ENCODE measurements at regions not wholly inside any gene's neighbourhood (a gene's known extent, or its start where the extent isn't known, plus 50 kb on each side); places are given as distances from the start of the nearest gene placed in this dataset.

DNA sequence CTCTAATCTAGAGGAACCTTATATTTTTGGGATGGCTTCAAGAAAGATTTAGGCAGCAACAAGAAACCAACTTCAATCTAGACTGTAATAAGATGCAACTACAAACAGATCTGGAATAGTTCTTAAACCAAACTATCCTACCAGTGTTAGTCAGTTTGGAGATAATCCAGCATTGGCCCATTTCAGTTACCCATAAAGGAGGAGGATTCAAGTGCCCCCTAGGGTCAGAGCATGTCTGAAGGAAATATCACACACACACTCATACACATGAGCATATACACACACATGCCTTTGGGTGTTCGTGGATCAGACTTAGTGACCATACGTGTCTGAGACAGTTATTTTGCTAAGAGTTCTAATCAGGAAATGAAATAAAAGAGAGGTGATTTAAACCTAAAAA lies 261.2 kb downstream of the ADAMTS20 start:
- WGBS, 2 donors: 91 to 92% methylated on average over 2 of the region's 2 CpGs
- H3K36me3 ChIP-seq: no peaks in the 10 kb centered on the region
- DNase-seq: no peak
- no peak overlapping the region for H3K4me3 ChIP-seq
- no peak for TF ChIP-seq EP300 (IDR thresholded peaks at IDR 0.05)
- no peak for TF ChIP-seq POLR2A (IDR thresholded peaks at IDR 0.05)
- TF ChIP-seq, protein P1, sequence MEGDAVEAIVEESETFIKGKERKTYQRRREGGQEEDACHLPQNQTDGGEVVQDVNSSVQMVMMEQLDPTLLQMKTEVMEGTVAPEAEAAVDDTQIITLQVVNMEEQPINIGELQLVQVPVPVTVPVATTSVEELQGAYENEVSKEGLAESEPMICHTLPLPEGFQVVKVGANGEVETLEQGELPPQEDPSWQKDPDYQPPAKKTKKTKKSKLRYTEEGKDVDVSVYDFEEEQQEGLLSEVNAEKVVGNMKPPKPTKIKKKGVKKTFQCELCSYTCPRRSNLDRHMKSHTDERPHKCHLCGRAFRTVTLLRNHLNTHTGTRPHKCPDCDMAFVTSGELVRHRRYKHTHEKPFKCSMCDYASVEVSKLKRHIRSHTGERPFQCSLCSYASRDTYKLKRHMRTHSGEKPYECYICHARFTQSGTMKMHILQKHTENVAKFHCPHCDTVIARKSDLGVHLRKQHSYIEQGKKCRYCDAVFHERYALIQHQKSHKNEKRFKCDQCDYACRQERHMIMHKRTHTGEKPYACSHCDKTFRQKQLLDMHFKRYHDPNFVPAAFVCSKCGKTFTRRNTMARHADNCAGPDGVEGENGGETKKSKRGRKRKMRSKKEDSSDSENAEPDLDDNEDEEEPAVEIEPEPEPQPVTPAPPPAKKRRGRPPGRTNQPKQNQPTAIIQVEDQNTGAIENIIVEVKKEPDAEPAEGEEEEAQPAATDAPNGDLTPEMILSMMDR (IDR thresholded peaks at IDR 0.05): no peak
- no peak for TF ChIP-seq POLR2AphosphoS5 (IDR thresholded peaks at IDR 0.05)
- H3K9me3 ChIP-seq: no peaks in the 10 kb centered on the region
- H3K4me1 ChIP-seq: peaks cover 0 to 29% (median 15%) of the 10 kb centered on the region in 4 donors
- no peak overlapping the region for H3K27ac ChIP-seq
- H3K27me3 ChIP-seq: no peaks in the 10 kb centered on the region
- intact Hi-C loops (cut with DNase I): no loop called here

DNA sequence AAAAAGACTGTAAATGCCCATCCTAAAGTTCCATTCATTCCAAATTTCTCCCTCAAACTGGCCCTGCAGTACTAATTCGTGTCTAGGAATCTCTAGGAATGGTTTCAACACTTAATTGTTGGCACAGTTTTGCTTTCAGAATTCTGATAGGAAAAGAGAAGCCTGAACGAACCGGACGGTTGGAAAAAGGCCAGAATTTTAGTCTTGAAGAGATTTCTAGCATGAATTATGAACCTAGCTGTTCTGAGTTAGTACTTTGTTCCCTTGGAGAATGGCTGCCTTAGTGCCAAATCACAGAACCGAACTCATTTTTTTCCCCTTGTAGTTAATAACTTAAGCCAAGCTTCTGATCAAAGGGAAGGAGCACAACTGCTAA lies 262.6 kb downstream of the ADAMTS20 start:
- WGBS, 2 donors: 56 to 59% methylated on average over 5 of the region's 5 CpGs
- peak overlapping the region in 2 of 4 donors; percentile 6 to 39 for H3K27ac ChIP-seq
- peaks cover 0 to 29% (median 15%) of the 10 kb centered on the region in 4 donors for H3K4me1 ChIP-seq
- DNase-seq: no peak
- no peaks in the 10 kb centered on the region for H3K27me3 ChIP-seq
- intact Hi-C loops (cut with DNase I): loop anchor here (5.0 kb wide), 1 partner anchor 702 kb away; the partner anchor contains the start of gene PRICKLE1
- peak overlapping the region in 1 of 4 donors; percentile 4 for H3K4me3 ChIP-seq
- TF ChIP-seq EP300 (IDR thresholded peaks at IDR 0.05): no peak
- TF ChIP-seq POLR2AphosphoS5 (IDR thresholded peaks at IDR 0.05): no peak
- TF ChIP-seq, protein P1 (IDR thresholded peaks at IDR 0.05): no peak
- TF ChIP-seq POLR2A (IDR thresholded peaks at IDR 0.05): no peak
- H3K9me3 ChIP-seq: no peaks in the 10 kb centered on the region
- no peaks in the 10 kb centered on the region for H3K36me3 ChIP-seq

DNA sequence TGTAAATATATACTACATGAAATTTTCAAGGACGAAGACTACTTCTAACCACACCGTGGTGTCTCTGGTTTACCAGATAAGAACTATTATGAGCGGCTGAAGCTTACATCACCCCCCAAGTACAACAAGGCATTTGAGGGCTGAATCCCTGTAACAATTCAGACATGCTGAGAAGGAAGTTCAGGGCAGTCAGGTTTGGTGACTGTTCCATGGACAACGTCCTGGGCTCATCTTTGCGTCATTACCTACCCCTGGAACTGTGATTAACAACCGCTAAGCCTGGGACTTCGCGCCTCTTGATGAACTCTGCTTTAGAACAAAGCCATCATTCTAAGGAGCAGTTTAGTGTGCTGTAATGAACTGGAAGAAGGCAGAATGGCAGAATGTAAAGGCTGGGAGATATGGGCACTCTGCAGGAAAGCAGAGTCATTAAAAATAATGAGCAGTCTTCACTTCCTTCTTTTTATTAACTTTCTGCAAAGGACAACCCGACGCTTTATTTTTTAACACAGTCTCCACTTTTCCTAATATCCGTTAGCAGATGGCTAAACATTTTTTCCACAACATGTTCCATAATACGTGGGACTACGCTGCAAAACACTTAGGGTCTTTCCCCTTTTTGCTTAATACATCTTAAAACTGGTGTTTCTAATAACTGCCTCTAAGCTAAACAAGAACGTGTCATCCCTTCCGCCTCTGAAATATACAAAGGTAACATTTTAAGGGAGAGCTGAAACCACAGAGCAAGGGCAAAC lies 263.2 kb downstream of the ADAMTS20 start:
- no peak for DNase-seq
- no peaks in the 10 kb centered on the region for H3K36me3 ChIP-seq
- intact Hi-C loops (cut with DNase I): loop anchor here (5.0 kb wide), 1 partner anchor 702 kb away; the partner anchor contains the start of gene PRICKLE1
- peak overlapping the region in 1 of 4 donors; percentile 4 for H3K4me3 ChIP-seq
- no peak for TF ChIP-seq POLR2AphosphoS5 (IDR thresholded peaks at IDR 0.05)
- TF ChIP-seq EP300 (IDR thresholded peaks at IDR 0.05): no peak
- TF ChIP-seq, protein P1 (IDR thresholded peaks at IDR 0.05): no peak
- no peak for TF ChIP-seq POLR2A (IDR thresholded peaks at IDR 0.05)
- H3K27me3 ChIP-seq: no peaks in the 10 kb centered on the region
- peak overlapping the region in 2 of 4 donors; percentile 6 to 39 for H3K27ac ChIP-seq
- peaks cover 0 to 29% (median 15%) of the 10 kb centered on the region in 4 donors for H3K4me1 ChIP-seq
- WGBS, 2 donors: 61 to 68% methylated on average over 15 of the region's 15 CpGs
- no peaks in the 10 kb centered on the region for H3K9me3 ChIP-seq

DNA sequence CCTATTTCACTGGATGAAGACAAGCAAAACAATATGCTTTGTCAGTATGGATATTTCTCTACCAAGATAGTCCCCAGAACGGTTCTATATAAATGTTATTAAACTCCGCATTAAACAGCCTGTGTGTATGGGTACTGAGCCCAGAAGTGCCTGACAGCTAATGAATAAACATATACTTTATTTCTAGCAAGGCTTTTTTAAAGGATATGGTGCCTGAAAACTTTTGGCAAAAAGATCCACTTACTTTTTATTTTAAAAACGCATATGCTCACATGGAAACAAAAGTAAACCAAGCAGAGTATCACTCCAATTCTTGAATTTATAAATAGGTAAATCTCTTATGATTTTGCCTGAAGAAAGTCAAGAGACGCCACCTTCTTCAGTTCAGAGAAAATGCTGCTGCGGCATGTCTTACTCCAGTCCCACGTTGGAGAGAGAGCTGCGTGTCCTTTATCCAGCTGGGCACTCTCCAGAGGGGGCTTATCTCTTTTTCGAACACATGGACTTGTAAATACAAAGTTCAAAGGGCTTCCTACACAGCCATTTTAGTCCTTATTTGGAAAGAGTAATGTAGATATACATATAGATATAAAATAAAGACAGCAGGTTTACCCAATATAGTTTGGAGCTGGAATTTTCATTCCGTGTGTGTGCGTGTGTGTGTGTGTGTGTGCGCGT lies 264.2 kb downstream of the ADAMTS20 start:
- Histone ChIP-seq H3K9me3 (no peaks in the 10 kb centered on the region), H3K4me1 (peaks cover 0 to 29% (median 15%) of the 10 kb centered on the region in 4 donors), H3K27me3 (no peaks in the 10 kb centered on the region), H3K36me3 (no peaks in the 10 kb centered on the region), H3K27ac (no peak overlapping the region), H3K4me3 (no peak overlapping the region)
- TF ChIP-seq EP300 (IDR thresholded peaks at IDR 0.05) (no peak), POLR2A (IDR thresholded peaks at IDR 0.05) (no peak), POLR2AphosphoS5 (IDR thresholded peaks at IDR 0.05) (no peak)
- TF ChIP-seq, protein P1 (IDR thresholded peaks at IDR 0.05): no peak
- intact Hi-C loops (cut with DNase I): loop anchor here (5.0 kb wide), 1 partner anchor 701 kb away; the partner anchor contains the start of gene PRICKLE1
- WGBS, 2 donors: 40 to 64% methylated on average over 12 of the region's 12 CpGs
- no peak for DNase-seq
